ENCODE measurements at regions not wholly inside any gene's neighbourhood (a gene's known extent, or its start where the extent isn't known, plus 50 kb on each side); places are given as distances from the start of the nearest gene placed in this dataset.

- TF ChIP-seq CTCF (IDR thresholded peaks at IDR 0.05) (no peak), EZH2 (IDR thresholded peaks at IDR 0.05; ENCODE audit: borderline replicate concordance, insufficient read depth, low read depth, low read length, poor library complexity, severe bottlenecking) (no peak)
These were observed 61.6 kb upstream of the ARSJ start for GRCh38 chr4:114041117-114041475.
